GM19240 (cell line): ENCODE measurements at regions not wholly inside any gene's neighbourhood (a gene's known extent, or its start where the extent isn't known, plus 50 kb on each side); places are given as distances from the start of the nearest gene placed in this dataset.
"Not testable (repeated sequence)": the region's sequence is repeated elsewhere in the genome, so short reads cannot be mapped to it uniquely, and the experiment has no call there.

Experiments
- DNase-seq: peaks from one replicate; pipeline ENCODE4 v3.0.0; 2011; ENCODE audit warnings: low spot score; ENCODE audit not compliant: insufficient read length

DNA sequence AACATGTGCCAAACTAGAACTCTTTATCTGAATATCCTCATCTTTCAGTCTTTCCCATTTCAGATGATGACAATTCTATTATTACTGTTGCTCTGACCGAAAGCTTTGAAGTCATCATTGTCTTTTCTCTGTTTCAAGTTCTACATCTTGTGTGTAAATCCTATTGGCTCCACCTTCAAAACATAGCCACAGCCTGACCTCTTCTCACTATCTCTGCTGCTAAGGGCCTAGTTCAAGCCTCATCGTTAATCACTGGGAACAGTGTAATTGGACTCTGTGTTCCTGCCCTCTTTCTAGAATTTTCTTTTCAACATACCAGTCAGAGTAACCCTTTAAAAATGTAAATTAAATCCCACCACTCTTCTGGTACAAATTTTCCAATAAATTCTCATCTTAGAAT, 105.1 kb downstream of the OXSM start:
- no peak for DNase-seq

DNA sequence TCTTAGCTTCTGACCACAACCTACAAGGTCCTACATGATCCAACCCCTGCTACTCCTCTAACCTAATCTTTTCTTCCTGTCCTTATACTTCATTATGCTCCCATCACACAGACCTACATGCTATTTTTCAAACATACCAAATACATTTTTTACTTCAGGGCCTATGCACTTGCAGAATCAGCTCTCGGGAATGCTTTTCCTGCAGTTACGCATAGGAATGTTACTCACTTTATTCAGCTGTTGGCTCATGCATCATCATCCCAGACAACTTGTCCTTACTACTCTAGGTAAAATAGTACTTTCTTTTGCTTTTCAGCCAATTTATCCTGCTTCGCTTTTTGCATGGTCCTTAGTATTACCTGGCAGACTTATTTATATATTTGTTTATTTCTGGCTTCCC, 105.6 kb downstream of the OXSM start:
- no peak for DNase-seq

DNA sequence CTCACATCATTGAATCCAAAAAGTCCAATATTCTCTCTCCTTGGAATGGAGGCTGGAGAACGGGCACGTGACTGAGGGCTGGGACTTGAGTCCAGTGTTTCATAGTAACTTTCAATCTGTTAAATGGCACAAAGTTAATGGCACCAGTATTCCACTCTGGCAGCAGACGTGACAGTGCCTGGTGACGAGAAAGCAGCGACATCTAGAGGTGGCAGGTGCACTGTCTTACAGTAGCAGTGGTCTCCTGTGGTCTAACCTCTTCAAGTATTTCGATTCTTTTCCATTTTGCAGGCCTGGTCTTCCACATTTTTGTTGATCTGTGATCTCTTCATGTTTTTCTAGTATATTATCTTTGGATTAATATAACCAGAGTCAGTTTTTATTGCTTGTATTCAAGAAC, 107.1 kb downstream of the OXSM start:
- no peak for DNase-seq

DNA sequence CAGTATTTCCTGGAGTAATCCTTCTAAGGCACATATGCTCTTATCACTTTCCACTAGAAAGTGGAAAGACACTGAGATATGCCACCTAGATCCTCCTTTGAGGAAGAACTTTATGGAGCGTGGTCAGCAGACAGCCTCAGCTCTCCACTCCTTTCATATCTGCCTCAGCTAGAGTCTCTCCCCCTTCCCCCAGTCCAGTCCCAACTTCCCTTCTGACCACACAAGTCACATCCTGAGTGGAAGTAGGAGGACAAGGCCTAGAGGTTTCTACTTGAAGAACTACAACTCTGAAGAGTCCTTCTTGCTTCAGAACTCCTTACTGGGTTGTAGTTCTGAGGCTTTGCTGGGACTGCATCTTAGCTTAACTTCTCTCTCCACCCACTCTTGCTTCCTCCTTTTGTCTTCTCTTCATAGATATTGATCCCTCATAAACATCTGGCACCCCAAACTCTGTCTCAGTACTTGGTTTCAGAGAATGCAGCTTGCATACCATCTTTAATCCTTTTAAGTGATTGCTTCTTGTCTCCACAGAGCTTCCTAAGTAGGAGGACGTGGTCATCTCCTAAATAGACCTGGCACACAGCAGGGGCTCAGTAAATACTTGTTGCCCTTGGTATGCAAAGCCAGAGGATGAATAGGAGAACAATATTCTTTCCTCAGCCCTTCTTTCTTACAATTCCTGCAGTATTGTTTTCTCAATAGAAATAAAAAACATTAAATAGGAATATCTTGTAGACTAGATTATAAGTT, 109.6 kb downstream of the OXSM start:
- no peak for DNase-seq

DNA sequence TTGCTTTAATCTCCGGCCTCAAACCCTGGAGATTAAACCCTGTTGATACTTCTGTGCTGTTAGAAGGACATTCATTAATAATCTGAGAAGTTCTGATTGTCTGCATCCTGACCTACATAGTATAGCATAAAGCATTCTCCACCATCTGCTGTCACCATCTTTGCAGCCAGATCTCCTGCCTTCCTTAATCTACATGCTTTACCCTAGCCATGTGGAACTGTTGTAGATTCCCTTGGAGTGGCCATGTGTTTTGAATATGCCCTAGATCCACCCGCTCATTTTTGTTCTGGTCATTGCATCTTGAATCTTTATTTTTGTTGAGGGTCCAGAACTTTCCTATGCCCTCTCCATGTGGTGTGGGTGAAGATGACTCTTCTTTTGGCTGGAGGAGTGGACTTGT, 110.3 kb downstream of the OXSM start:
- DNase-seq = no peak

DNA sequence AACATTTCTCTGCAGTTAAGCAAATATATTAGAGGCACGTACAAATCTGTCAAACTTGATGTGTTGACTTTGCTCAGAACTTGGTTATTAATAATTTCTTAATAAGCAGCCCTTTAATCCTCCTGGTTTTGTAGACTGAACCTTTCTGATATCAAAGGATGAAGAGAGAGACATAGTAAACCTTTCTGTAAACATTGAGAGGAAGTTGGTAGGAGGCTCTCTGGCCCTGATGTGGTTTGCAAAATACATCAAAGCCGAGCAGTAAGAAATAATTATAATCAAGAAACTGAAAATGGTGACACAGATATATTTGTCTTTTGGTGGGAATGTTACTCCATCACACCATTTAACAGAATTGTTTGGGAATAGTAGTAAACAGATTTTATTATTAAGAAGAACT, 111.9 kb downstream of the OXSM start:
- DNase-seq = no peak

DNA sequence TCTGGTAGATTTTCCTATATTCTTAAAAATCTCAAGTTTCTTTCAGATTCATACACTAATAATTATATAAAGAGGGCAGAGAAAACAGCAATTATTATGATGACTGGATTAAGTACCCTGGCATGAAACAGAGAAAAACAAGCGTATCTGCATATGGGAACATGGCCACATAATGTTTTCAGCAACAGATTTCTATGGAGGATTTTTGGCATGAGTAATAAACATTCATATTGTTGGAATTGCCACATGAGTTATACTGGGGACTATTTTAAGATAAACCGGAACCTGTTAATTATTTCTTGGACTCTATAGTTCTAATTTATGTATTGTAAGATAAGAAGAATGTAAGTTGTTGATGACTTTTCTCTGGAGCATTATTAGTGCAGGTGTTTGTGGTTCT, 112.7 kb downstream of the OXSM start:
- no peak for DNase-seq

DNA sequence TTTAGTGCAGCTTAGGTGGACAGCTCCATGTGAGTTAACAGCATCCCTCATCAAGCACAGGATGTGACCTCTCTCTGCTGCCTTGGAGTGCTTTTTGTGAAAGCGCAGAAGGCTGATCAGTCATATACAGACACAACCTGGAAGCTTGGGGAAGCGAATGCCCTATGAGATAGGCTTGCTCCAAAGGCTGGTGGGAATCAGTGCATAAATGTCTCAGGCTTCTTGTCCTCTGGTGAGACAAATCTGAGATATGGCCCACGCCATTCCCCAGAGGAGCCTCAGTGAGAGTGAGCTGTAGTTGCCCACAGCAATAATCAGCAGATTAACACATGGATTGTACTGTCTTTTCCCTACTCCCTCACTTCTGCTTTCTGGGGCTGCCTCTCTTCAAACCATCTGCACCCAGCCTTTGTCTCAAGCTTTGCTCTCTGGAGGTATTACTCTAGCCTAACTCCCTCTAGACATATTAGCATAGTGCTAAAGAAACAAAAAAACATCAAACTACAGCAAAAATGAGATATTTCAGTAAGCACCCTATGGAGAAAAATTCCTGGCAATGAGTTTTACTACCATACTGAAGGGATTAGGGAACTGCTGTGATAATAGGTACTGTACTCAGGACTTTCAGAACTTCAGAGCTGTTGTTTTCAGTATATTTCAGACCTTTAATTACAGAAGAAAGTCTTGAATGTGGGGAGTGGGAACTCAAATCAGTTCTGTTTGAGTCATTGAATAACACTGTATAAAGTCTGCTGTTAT, 113.7 kb downstream of the OXSM start:
- DNase-seq = no peak

DNA sequence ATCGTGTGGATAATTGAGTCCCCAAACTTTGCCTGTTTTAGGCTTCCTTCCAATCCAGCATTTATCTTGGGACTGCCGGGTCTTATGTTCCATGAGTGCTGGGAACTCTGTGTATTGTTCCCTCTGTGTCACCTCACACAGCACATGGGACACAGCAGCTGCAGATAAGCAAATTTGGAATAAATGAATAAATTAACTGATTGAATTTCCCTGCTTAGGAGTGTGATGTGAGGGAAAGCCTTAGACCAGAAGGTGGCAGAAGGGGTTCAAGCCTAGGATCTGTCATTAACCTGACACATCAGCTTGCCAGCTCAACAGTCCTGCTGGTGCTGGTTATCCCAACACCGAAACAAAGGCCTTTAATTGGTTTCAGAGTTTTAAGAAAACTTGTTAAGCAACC, 114.3 kb downstream of the OXSM start:
- no peak for DNase-seq

DNA sequence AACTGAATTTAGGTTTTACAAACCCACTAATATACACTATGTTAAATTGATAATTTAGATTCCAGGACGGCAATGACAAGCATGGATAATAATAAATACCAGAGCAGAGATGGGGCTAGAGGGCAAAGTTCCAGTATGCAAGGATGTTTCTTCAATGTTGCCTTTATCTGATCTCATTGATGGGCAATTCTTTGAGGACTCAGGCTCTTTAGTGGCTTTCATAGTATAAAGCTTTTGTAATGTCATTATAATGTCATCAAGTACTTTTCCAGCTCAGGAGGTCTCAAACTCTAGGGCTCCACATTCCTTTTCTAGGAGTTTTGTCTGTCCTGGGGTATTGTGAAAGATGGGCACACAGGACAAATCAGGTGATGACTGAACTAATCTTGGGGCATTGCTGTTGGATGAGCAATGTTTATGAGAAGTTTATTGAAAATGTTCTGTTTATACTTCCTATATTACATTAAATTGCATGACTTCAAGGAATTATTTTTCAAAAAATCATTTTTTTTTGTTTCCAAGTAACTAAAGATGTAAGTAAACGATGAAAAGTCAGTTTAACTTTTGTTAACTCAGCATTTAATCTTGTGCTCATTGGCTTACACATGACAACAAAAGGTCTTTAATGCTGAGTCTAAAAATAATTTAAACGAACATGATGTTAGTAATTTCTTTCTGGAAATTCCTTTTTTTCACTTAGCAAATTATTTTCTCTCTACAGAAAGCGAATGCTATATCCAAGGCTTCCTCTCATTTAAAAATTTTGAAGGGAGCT, 116.4 kb downstream of the OXSM start:
- DNase-seq = no peak

DNA sequence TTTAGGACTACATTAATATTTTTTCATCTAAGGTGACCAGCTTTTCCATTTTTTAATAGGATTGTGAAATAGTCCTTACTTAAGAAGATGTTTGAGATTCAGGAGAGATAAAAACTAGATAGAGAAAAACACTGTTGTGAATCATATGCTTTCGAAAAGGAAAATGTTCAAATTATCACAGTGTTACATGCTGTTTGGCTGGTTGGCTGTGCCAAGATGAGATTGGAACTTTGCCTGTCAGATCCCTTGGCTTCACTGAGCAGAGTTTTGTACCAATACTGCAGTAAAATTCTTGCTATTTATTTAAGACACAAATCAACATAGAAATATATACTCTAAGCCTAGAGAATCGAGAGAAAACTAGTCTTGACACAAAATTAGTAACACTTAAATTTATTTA, 117.2 kb downstream of the OXSM start:
- no peak for DNase-seq

DNA sequence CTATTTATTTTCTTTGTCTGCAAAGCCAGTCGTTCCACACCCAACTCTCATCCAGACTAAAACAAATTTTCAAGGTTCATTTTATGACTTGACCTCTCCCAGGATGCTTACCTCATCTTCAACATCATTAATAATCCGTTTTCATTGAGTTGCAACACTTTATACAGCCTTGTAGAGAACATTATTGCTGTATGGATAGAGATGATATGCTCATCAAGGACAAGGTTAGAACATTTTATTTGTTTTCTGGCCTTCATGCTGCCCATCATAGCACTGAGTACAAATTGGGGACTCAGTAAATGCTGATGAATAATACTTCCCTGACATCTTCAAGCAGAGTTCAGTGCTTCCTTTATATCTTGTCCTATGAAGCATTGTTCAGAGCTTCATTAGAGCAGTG, 120.2 kb downstream of the OXSM start:
- DNase-seq = no peak

DNA sequence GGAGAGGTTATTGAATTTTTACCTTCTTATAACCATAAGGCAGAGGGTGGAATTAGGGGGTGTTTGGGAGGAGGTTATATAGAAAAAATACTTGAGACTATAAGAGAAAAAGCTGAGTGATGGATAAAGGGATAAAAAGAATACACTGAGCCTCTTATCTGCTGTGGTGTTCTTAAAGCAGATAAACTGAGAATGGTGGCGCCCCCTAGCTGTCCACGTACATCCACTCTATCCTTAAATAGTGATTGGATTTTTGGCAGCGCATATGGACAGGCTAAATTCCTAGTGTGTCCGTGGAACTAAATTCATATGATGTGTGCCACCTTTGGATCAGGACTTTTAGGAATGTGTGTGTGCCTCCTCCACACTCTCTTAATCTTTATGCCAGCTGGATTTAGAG, 121.1 kb downstream of the OXSM start:
- DNase-seq = no peak

DNA sequence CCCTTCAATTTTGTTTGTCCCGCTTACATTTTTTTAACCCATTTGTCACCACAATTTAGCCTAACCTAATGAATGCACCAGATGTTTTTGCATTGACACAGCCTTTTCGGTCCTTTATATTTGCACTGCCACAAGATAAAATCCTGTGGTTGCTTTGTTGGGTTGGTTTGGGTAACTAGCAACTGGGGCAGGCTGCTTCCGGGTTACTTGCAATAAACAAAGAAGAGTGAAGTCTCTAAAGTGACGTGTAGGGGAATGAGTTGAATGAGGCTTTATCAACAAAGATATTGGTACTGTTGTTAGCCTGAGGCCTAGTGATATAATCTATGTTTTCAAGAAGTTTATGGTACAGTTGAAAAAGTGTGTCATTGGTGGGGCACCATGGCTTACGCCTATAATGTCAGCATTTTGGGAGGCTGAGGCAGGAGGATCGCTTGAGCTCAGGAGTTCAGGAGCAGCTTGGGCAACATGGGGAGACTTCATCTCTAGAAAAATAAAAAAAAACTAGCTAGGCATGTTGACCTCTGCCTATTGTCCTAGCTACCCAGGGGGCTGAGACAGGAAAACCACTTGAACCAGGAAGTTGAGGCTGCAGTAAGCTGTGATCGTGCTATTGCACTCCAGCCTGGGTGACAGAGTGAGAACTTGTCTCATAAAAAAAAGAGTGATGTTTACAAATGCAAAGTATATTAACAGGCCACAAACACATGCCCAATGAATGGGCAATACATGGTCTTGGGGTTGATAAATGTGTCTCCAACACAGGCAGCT, 121.8 kb downstream of the OXSM start:
- no peak for DNase-seq

DNA sequence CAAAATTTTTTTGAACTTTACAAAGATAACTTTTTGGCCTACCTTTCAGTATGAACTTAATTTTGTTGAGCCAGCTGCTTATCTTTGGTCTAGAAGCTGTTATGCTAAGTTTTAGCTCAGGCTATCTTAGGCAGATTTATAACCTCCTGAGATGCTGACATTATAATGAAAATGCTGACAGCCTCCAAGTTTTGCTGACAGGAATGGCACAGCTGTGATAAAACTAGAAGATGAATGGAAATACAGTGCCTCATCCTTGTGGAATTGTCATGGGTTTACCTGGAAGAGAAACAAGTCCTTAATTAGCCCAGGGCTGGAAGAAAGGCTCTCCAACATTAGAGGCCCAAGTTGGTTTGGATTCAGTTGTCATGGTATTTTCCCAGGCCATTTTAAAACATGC, 123.3 kb downstream of the OXSM start:
- no peak for DNase-seq

DNA sequence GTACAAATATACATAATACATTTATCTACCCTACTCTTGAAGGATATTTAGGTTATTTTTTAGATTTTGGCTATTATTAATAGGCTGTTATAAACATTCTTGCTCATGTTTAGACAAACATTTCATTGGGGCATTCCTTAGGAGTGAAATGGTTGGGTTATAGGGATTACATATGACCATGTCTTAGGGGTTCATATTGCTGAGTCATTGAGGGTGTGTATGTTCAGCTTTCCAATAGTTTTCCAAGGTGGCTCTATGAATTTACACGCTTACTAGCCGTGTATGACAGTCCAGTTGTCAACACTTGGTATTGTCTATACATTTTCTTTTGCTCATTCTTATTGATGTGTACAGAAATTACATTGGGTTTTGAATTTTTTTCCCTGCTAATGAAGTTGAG, 125.8 kb downstream of the OXSM start:
- no peak for DNase-seq

DNA sequence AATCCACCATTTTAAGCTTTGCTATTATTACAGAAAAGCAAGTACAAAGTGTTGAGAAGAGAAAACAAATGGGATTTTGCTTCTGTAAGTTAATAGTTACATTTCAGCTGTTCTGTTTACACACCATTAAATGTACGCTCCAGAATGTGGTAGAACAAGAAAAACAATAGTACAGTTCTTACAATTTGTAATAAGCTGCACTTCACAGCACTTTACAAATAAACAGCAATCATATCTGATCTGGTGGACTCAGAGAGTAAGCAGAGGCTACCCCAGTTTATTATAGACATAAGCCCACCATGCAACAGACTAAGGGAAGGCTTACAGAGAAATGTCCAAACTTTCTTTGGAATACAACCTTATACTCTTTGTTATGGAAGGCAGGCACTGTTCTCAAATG, 126.4 kb downstream of the OXSM start:
- DNase-seq = no peak

DNA sequence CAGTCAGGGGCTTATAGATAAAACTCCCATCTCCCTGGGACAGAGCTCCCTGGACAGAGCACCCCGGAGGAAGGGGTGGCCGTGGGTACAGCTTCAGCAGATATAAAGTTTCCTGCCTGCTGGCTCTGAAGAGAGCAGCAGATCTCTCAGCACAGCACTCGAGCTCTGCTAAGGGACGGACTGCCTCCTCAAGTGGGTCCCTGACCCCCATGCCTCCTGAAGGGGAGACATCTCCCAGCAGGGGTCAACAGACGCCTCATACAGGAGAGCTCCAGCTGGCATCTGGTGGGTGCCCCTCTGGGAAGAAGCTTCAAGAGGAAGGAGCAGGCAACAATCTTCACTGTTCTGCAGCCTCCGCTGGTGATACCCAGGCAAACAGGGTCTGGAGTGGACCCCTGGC, 142.1 kb downstream of the OXSM start:
- DNase-seq = not testable (repeated sequence)

DNA sequence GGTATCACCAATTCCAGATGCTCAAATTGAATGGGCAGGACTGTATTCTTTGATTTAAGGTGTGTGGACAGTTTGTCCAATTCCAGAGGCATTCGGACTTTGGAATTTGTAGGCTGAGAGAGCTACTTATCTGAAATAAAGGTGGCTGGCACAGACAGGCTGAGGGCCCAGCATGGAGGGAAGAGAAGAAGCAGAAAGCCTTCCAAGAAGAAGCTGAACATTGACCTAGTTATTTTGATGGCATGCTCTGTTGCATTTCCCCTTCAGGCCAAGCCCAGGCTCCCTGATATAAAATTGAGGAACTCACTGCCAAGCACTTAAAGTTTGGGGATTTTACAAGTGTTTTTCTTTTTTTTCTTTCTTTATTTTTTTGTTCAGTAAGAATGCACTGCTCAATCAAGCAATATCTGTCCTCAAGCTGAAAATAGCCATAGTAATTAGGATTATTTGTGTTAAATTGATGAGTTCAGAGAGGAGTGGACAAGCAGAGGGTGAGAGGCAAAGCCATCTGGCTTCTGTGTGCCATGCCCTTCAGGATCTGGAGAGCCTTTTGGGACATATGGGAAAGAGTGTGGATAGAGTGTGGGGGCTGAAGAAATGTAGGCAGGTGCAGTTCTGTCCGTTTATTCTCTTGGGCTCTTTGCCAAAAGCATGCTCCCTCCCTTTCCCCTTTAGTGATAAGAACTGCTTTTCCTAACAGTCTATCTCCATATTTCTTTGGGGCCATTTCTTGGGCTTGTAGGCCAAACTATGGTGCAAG, 148.9 kb downstream of the OXSM start:
- no peak for DNase-seq

DNA sequence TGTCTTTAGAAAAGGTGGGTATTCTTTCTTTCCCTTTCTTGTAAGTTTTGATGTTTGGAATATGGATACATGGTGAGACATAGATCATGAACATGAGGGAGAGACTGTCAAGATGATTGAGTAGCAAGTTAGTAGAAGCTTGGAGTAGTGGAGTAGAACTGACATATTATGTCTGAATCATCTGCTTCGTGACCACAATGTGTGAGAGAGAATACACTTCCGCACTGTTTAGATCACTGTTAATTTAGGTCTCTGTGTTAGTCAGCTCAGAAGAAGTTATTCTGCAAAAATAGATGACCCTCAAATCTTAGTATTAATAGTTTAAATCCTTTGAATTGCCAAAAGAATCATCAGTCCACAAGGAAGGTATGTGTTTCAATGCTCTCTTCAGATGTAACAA, 151.0 kb downstream of the OXSM start:
- no peak for DNase-seq

DNA sequence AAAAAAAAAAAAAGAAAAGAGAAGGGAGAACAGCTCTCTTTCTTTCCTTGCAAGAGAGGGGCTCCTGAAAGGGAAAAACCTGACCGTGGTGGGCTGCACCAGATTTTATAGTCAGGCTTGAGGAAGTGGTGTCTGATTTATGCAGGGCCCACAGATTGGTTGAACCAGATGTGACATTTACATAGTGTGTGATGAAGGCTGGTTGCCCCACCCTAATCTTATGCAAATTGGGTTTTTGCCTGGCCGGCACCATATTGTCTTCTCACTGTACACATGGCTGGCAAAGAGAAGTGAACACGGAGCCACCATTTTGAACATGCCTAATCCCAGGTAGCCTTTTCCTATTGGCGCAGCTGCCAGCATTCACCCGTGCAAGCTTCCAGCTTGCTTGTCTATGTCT, 154.4 kb downstream of the OXSM start:
- no peak for DNase-seq
